HPDE6-E6E7 (cell line): ENCODE measurements at regions not wholly inside any gene's neighbourhood (a gene's known extent, or its start where the extent isn't known, plus 50 kb on each side); places are given as distances from the start of the nearest gene placed in this dataset.
"Not testable (repeated sequence)": the region's sequence is repeated elsewhere in the genome, so short reads cannot be mapped to it uniquely, and the experiment has no call there.

Experiments used
- DNase-seq: peaks from one replicate; pipeline ENCODE4 v3.0.0; 2011; ENCODE audit warnings: missing footprints; ENCODE audit errors: extremely low spot score

DNA sequence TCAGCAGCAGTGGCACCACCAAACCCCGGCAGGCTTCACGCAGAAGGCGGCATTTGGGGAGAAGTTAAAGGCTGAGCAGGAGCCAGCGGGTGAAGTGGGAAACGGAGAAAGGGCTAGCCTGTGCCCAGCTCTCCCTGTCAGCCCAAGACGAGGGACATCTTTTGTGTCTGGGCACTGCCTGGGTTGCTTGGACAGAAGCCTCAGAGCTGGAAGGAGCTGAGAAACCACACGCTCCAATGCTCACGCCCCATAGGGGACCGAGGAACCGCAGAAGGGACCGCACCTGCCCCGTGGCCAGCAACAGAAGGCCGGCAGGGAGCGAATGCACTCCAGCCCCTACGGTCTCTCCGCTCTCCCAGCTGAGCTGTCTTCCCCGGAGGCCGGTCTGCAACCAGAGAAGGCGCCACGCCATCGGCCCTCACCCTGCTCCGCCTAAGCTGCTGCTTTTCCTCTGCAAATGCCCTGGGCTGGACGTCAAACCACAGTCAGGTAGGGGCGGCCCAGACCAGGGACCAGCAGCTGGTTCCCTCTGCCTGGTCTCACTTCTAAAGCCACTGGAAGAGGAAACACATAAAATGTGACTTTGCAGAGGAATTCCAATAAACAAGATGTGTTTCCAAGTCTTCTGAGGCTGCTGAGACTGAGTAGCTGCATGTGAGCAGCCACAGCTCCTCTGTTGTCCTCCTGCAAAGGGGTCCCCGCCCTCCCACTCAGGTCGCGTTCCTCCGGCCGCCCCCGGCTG is 182.4 kb upstream of the ZNF469 start:
- DNase-seq, result not testable (repeated sequence)

DNA sequence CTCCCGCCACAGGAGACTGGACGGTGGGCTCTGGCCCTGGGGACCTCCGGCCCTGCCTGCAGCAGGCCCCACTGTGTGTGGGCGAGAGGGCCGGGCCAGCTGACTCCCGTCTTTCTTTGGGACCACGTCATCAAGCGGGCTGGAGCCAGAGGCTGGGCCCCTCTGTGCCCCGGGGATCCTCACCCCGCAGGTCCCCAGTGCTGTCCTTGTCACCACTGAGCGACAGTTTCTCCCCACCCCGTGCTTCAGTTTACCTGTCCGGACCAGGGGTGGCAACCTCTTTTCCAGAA is 181.9 kb upstream of the ZNF469 start:
- DNase-seq, result no peak

DNA sequence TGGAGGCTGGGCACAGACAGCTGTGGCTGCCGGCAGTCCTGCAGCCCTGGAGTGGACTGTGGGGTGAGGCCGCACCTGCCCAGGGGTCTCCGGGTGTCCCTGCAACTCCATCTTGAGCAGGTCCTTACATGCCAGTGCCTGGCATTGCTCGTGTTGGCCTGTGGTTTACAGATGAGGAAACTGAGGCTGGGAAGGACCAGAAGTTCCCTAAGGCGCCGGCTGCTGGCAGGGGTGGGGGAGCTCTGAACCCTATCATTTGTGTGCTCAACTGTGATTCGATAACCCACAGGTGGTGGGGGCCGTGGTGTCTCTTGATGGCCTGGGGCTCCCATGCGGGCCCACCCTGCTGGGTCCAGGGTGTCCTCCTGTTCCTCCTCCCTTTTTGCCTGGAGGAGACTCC is 181.1 kb upstream of the ZNF469 start:
- DNase-seq, result not testable (repeated sequence)

DNA sequence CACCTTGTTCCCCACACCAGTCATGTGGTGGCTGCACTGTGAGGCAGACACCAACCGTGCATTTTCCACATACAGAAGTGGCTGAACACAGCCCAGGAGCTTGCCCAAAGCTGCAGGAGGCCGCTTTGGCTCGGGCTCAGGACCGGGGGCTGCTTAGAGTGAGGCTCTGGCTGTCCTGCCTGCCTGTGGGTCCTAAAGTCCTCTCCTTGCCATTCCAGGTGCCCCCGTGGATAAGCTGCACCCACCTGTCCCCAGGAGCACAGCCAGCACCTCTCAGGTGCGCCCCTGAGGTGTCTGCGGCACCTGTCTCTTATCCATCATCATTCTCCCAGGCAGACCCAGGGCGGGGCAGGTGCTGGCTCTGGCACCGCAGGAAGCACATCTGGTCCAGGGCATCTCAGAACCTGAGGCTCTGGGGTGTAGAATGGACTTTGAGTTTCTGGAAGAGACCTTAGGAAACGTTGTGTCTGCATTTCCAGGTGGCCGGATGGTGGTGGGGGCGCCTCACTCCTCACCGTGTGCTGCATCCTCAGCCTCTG is 180.5 kb upstream of the ZNF469 start:
- DNase-seq, result no peak

DNA sequence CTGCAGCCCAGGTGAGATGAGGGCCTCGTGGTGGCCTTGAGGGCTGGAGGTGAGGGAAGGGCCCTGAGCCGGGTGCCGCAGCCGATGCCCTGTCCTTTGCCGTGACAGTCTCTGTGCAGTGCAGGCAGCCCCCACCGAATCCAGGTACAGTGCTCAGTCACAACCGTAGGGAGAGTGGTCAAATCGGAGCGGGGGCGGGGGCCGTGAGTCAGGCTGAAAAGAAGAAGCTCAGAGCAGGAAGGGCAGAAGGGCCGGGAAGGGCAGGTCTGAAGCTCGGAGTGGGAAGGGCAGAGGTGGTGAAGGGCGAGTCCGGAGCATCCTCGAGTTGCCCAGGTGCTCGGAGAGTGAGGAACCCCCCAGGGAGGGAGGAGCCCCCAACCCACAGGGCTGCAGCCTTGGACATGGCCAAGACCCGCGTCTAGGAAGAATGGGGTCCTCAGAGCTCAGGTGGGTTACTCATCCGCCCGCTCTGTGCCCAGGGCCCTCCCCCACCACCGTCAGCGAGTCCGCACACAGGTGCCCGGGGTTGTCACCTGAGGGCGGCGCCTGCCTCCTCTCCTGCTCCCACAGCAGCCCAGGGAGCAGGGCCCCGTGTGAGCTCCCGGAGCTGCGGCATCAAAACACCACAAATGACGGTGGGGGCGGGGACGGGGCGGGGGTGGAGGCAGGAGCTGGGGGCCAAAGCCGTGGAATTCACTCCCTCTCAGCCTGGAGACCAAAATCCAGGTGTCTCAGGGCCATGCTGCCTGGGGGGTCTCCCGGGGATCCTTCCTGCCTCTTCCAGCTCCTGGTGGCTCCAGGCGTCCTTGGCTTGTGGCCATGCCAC is 179.7 kb upstream of the ZNF469 start:
- DNase-seq, result not testable (repeated sequence)

DNA sequence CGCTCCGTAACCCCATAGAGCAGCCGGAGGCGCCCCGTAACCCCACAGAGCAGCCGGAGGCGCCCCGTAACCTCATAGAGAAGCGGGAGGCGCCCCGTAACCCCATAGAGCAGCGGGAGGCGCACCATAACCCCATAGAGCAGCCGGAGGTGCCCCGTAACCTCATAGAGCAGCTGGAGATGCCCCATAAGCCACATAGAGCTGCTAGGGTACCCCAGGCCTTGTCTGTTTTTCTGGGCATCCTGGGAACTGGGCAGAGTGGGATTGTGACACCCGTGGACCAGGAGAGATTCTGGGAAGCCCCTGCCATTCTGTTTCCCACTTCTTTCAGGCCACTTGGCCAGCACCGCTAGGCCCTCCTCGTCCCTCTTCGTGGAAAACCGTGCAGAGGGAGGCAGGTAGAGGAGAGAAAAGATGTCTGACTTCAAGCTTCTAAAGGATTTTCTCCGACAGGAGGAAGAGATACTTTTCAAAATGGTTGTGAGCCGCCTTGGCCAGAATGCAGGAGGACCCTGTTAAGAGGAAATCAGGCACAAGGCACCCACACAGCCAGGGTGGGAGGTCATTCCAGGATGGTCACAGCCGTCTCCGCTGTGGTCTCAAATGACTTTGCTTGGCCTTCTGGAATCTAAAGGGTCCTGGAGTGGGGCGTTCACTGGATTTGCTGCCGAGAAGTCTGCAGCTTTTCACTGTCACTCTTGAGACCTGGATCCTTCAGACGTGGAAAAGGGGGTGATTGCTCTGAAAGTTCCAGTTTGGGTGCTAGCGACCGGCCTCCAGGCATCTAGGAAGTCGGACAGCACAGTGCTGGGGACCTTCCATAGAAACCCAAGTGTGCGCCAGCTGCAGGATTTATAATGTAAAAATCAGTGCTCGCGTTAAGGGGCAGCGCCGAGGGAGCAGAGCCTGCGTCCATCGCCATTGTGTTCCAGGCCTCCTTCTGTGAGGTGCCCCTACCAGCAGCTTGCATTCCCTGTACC is 178.3 kb upstream of the ZNF469 start:
- not testable (repeated sequence) for DNase-seq

DNA sequence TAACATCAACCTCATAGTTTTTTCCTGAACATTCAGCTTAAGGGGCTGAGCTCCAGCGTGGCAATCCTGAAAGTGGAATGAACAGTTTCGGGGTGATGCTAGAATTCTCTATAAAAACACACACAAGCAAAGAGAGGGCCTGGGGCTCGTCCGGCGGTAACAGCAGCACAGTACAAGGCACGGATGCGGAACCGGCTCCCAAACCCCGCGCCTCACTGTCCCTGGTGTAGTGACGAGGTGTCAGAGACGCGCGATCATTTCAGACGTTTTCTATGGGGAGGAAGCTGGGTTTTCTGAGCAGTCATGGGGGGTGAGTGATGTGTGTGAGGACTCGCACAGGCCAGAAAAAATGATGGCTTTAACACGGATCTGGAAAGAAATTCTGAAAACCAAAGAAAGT is 177.3 kb upstream of the ZNF469 start:
- not testable (repeated sequence) for DNase-seq

DNA sequence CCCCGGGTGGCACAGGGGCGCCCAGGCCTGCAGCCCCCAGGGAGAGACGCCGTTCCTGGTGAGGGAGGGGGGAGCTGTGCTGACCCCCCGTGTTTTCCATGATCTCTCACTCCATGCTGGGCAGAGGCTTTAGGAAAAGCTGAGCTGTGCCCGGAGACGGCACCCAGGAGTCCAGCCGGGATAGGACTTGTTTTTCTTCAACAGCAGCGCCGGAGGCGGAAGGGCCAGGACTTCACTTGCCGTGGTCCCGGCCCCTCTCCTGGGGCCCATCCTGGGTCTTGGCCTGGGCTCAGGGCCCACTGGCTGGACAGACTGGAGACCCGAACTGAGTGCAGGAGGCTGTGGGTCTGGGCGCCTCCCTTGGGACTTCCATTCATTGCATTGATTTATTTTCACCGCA is 176.8 kb upstream of the ZNF469 start:
- not testable (repeated sequence) for DNase-seq

DNA sequence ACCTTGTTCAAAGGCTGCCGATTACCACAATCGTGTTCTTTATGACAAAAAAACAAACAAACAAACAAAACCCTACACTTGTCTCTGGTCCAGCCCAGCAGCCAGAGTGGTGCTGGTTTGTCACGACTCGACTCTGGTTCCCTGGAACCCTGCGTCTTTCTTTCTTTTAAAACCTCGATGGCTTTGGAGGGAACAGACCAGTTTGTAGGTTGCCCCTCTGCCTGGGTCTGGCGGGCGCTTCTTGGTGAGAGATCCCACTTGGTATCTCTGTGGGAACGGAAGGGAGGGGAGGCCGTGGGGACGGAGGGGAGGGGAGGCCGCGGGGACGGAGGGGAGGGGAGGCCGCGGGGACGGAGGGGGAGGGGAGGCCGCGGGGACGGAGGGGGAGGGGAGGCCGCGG is 176.2 kb upstream of the ZNF469 start:
- not testable (repeated sequence) for DNase-seq

DNA sequence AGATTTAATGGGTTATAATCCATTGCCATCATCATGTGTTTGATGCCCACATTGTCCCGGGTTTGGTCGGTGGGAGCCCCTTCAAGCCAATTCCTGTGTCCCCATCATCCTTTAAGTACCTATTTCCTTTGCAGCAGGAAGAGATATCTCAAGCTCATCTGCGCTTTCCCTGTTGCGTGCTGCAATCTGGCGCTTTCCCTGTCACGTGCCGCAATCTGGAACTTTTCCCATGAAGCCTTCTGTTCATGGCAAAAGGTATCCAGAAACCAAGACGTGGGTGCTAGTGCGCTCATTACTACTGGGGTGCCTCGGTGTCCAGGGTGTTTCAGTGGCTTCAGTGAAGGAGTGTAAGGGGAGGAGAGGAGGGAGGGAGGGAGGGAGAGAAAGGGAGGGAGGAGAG is 174.6 kb upstream of the ZNF469 start:
- DNase-seq, result no peak

DNA sequence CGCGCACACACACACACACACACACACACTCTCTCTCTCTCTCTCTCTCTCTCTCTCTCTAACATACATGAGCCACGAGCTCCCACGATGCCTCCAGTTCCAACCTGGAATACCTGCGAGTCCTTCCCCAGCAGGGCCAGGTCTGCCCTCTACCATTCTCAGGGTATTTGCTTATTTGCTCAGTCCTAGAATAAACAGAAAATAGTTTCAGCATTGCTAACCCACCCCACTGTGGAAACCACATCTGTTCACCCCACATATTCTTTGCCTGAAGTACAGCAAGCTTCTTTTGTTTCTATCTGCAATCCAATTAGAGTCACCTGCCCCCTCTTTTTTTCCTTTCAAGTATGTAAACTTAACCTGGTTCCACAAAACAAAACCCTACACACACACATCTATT is 174.0 kb upstream of the ZNF469 start:
- DNase-seq, result not testable (repeated sequence)

DNA sequence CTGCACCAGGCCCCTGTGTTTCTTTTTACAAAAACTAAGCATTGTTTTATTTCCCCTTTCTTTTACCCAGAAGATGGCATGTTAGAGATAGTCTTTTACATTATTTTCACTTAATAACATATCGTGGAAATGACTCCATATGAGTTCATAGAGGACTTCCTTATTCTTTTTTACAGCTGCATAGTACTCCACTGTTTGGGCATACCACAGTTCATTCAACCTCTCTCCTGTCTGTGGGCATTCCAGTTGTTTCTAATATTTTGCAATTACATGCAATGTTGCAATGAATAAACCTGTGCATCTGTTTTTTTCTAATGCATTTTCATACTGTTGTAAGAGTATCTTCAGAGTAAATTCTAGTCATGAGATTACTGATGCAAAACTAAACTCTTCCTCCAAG is 173.2 kb upstream of the ZNF469 start:
- DNase-seq, result not testable (repeated sequence)

DNA sequence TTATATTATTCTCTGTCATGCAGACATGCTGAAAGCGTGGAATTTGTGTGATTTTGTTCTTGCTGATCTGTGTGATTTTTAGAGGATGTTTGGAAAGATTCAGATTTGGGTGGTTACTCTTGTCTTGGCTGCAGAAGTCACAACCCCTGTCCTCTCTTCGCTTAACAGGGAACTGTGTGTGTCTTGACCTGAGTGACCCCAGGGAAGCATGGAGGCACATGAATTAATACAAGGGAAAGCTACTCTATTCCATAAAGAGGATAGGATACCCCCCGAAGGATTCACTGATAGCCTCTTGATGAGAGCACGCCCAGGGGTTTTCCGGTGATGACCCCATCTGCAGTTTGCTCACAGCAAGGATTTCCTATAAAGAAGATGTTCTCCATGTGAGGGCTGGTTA is 168.8 kb upstream of the ZNF469 start:
- not testable (repeated sequence) for DNase-seq

DNA sequence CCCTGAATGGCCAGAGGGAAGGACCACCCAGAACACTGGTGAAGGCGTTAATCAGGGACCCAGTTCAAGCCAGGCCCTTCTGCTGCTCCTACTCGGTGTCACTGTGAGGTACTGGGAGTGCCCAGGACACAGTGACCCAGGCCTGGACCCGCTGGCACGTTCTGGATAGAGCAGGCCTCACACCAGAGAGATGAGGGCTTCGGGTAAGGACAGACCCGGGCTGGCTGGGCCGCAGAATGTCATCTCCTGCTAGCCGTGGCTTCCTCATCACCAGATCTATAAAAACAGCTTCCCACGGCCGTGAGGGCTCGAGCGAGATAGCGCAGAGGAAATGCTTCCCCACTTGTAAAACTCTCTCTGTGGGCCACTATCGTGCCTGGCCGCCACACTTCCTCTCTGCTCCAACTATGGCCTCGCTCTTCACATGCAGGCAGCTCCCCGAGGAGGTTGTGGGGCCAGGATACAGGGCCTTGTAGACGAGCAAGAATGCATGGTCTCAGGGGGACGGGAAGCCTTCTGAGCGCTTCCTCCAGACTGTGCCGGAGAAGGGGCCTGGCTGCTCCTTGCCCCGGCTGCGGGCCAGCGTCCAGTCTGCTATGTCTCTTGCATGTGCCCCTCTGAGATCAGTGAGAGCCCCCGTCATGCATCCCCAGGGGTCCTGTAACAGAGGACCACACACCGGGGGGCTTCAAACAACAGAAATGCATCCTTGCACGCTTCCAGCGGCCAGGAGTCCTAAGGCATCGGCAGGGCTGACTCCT is 161.6 kb upstream of the ZNF469 start:
- DNase-seq, result not testable (repeated sequence)

DNA sequence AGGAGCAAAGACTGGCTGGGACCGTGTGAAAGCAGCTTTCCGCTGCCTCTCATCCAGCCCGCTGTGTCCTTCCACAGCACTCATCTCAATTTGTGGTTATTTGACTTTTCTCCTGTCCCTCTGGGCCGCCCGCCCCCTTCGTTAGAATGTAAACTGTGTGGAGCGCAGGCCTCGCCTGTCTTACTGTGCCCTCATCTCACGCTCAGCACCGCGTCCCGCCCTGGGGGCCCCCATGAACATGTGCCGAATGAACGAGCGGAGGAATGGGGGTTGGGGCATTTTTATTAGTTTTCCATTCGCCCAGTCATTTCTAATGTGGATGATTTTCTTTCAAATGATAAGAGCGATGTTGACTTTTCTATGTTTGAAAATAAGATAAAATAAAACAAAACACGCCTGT is 159.1 kb upstream of the ZNF469 start:
- DNase-seq, result not testable (repeated sequence)

DNA sequence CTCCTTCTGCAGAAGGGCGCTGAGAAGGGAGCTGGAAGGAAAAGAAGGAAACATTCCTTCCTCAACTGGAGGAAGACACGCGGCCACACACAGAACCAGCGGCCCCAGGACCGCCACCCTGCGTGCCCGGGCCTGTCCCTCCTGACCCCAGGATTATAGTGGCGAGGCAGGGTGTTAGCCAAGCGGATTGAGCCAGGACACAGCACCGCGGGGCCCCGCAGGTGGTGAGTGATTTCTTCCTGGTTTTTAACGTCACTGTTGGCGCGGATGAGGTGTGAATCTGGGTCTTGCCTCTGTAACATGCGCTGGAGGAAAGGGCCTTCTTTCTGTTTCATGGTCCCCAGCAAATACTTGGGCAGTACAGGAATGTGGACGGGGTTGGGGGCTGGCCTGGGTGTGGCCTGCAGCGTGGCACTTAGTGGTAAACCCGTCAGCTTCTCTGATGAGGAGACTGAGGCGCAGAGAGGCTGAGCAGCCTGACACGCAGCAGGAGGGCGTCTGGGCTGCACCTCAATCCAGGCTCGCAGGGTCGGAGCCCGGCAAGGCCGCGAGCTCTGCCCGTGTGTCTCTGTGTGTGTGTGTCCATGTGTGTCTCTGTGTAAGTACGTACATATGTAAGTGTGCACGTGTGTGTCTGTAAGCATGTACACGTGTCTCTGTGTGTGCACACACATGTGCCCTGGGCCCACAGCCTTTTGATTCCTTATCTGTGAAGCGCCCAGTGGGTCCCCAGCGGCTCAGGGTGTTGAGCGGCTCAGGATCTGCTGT is 158.4 kb upstream of the ZNF469 start:
- DNase-seq, result not testable (repeated sequence)

DNA sequence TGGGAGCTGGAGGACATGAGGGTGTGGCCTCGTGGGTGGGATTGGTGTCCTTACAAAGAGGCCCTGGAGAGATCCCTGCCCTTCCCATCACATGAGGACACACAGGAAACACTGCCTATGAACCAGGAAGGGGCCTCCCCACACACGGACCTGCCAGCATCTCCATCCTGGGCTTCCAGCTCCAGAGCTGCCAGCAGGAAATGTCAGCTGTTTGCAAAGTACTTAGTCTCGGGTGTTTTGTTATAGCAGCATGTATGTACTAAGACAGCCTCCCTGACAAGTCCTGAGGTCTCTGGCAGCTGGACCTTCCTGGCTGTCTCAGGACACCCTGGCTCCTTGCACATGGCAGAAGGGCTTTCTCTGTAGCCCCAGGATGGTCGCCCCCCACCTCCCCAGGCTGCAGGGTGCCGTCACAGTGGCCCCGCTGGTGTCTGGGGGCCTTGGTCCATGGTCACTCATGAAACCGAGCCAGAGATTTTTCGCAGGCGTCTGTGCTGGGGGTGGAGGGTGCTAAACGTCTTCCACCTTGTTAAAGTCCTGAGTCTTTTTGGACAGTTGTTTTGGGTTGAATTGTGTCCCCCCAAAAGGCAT is 157.0 kb upstream of the ZNF469 start:
- not testable (repeated sequence) for DNase-seq

DNA sequence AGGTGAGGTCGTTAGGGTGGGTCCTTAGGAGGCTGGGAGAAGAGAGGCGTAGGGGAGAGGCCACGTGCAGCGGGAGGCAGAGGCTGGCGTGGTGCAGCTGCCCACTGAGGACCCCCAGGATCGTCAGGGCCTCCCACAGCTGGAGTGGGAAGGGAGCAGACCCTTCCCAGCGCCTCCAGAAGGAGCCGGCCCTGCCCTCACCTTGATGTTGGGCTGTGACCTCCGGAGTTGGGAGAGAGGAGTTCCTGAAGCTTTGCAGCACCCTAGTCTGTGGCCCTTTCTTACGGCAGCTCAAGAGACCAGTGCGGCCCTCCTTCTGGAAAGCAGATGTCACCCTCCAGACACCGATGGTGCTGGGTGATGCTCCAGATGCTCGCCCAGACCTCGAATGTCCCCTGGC is 156.5 kb upstream of the ZNF469 start:
- not testable (repeated sequence) for DNase-seq

DNA sequence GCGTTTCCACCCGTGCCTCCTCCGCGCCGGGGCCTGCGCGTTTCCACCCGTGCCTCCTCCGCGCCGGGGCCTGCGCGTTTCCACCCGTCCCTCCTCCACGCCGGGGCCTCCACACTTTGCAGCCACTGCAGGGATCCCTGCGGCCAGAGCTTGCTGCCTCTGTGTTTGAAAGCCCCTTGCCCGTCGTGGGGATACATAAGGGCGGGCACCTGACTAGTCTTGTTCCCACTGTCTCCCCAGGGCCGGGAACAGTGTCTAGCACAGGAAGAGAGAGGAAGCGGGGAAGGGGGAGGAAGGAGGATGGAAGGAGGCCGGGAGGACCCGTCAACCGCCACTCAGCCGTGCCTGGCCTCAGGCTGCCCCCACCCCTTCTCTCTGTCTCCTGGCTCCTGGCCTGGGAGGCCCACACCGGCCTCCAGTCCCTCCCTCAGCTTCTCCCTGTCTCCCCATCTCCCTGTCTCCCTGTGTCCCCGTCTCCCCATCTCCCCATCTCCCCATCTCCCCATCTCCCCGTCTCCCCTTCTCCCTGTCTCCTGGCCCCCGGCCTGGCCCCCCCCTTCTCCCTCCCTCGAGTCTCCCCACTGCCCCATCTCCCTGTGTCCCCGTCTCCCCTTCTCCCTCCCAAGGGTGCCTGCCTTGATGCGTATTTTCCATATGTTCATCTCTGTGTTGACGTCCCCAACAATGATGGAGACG is 155.6 kb upstream of the ZNF469 start:
- DNase-seq, result not testable (repeated sequence)
